ENCODE measurements at regions not wholly inside any gene's neighbourhood (a gene's known extent, or its start where the extent isn't known, plus 50 kb on each side); places are given as distances from the start of the nearest gene placed in this dataset.

- Mint-ChIP-seq H3K36me3 (ENCODE audit: low read depth) (no peaks in the 10 kb centered on the region), H3K4me3 (no peak overlapping the region), H3K27ac (no peak overlapping the region), H3K9me3 (peaks cover 4% of the 10 kb centered on the region), H3K4me1 (ENCODE audit: low read depth) (no peaks in the 10 kb centered on the region), H3K27me3 (no peaks in the 10 kb centered on the region)
Measured at GRCh38 chr2:5385596-5385995, 306.6 kb upstream of the SOX11 start.

- H3K36me3 Mint-ChIP-seq (ENCODE audit: low read depth): no peaks in the 10 kb centered on the region
- H3K27ac Mint-ChIP-seq: no peak overlapping the region
- H3K27me3 Mint-ChIP-seq: no peaks in the 10 kb centered on the region
- no peaks in the 10 kb centered on the region for H3K4me1 Mint-ChIP-seq (ENCODE audit: low read depth)
- no peak overlapping the region for H3K4me3 Mint-ChIP-seq
- peaks cover 7% of the 10 kb centered on the region for H3K9me3 Mint-ChIP-seq
Measured at GRCh38 chr2:5387406-5387805, 304.8 kb upstream of the SOX11 start.

GRCh38 chr2:5389740-5390139, 302.4 kb upstream of the SOX11 start:
- Mint-ChIP-seq H3K36me3 (ENCODE audit: low read depth) (no peaks in the 10 kb centered on the region), H3K4me3 (no peak overlapping the region), H3K27ac (no peak overlapping the region), H3K4me1 (ENCODE audit: low read depth) (no peaks in the 10 kb centered on the region), H3K27me3 (no peaks in the 10 kb centered on the region), H3K9me3 (peaks cover 7% of the 10 kb centered on the region)

GRCh38 chr2:5391362-5391761, 300.8 kb upstream of the SOX11 start:
- Mint-ChIP-seq H3K36me3 (ENCODE audit: low read depth) (no peaks in the 10 kb centered on the region), H3K4me1 (ENCODE audit: low read depth) (no peaks in the 10 kb centered on the region), H3K4me3 (no peak overlapping the region), H3K9me3 (peaks cover 3% of the 10 kb centered on the region), H3K27ac (no peak overlapping the region), H3K27me3 (no peaks in the 10 kb centered on the region)

GRCh38 chr2:5392658-5393057, 299.5 kb upstream of the SOX11 start:
- no peaks in the 10 kb centered on the region for H3K36me3 Mint-ChIP-seq (ENCODE audit: low read depth)
- no peaks in the 10 kb centered on the region for H3K27me3 Mint-ChIP-seq
- no peaks in the 10 kb centered on the region for H3K4me1 Mint-ChIP-seq (ENCODE audit: low read depth)
- H3K4me3 Mint-ChIP-seq: no peak overlapping the region
- H3K27ac Mint-ChIP-seq: no peak overlapping the region
- H3K9me3 Mint-ChIP-seq: peaks cover 3% of the 10 kb centered on the region

- peaks cover 3% of the 10 kb centered on the region for H3K9me3 Mint-ChIP-seq
- H3K36me3 Mint-ChIP-seq (ENCODE audit: low read depth): no peaks in the 10 kb centered on the region
- H3K4me3 Mint-ChIP-seq: no peak overlapping the region
- no peak overlapping the region for H3K27ac Mint-ChIP-seq
- no peaks in the 10 kb centered on the region for H3K27me3 Mint-ChIP-seq
- H3K4me1 Mint-ChIP-seq (ENCODE audit: low read depth): no peaks in the 10 kb centered on the region
Measured at GRCh38 chr2:5393474-5393873, 298.7 kb upstream of the SOX11 start.

- Mint-ChIP-seq H3K36me3 (ENCODE audit: low read depth) (no peaks in the 10 kb centered on the region), H3K27ac (no peak overlapping the region), H3K4me3 (no peak overlapping the region), H3K27me3 (no peaks in the 10 kb centered on the region), H3K9me3 (peaks cover 3% of the 10 kb centered on the region), H3K4me1 (ENCODE audit: low read depth) (no peaks in the 10 kb centered on the region)
Measured at GRCh38 chr2:5394223-5394622, 298.0 kb upstream of the SOX11 start.

- no peaks in the 10 kb centered on the region for H3K9me3 Mint-ChIP-seq
- no peaks in the 10 kb centered on the region for H3K27me3 Mint-ChIP-seq
- H3K27ac Mint-ChIP-seq: no peak overlapping the region
- H3K36me3 Mint-ChIP-seq (ENCODE audit: low read depth): no peaks in the 10 kb centered on the region
- no peaks in the 10 kb centered on the region for H3K4me1 Mint-ChIP-seq (ENCODE audit: low read depth)
- H3K4me3 Mint-ChIP-seq: no peak overlapping the region
Measured at GRCh38 chr2:5401115-5401657, 291.0 kb upstream of the SOX11 start.

- Mint-ChIP-seq H3K27ac (no peak overlapping the region), H3K4me1 (ENCODE audit: low read depth) (no peaks in the 10 kb centered on the region), H3K27me3 (no peaks in the 10 kb centered on the region), H3K9me3 (no peaks in the 10 kb centered on the region), H3K36me3 (ENCODE audit: low read depth) (no peaks in the 10 kb centered on the region), H3K4me3 (no peak overlapping the region)
Measured at GRCh38 chr2:5403392-5403791, 288.8 kb upstream of the SOX11 start.

GRCh38 chr2:5409898-5410381, 282.2 kb upstream of the SOX11 start:
- Mint-ChIP-seq H3K9me3 (no peaks in the 10 kb centered on the region), H3K4me3 (no peak overlapping the region), H3K27me3 (no peaks in the 10 kb centered on the region), H3K4me1 (ENCODE audit: low read depth) (no peaks in the 10 kb centered on the region), H3K27ac (no peak overlapping the region), H3K36me3 (ENCODE audit: low read depth) (no peaks in the 10 kb centered on the region)

- Mint-ChIP-seq H3K4me1 (ENCODE audit: low read depth) (no peaks in the 10 kb centered on the region), H3K27me3 (no peaks in the 10 kb centered on the region), H3K36me3 (ENCODE audit: low read depth) (no peaks in the 10 kb centered on the region), H3K27ac (no peak overlapping the region), H3K4me3 (no peak overlapping the region), H3K9me3 (no peaks in the 10 kb centered on the region)
Measured at GRCh38 chr2:5410991-5411700, 281.0 kb upstream of the SOX11 start.

GRCh38 chr2:5412001-5412400, 280.2 kb upstream of the SOX11 start:
- Mint-ChIP-seq H3K9me3 (peaks cover 5% of the 10 kb centered on the region), H3K4me1 (ENCODE audit: low read depth) (no peaks in the 10 kb centered on the region), H3K36me3 (ENCODE audit: low read depth) (no peaks in the 10 kb centered on the region), H3K27me3 (no peaks in the 10 kb centered on the region), H3K27ac (no peak overlapping the region), H3K4me3 (no peak overlapping the region)

- no peak overlapping the region for H3K27ac Mint-ChIP-seq
- no peaks in the 10 kb centered on the region for H3K36me3 Mint-ChIP-seq (ENCODE audit: low read depth)
- no peaks in the 10 kb centered on the region for H3K4me1 Mint-ChIP-seq (ENCODE audit: low read depth)
- peaks cover 7% of the 10 kb centered on the region for H3K9me3 Mint-ChIP-seq
- H3K4me3 Mint-ChIP-seq: no peak overlapping the region
- H3K27me3 Mint-ChIP-seq: no peaks in the 10 kb centered on the region
Measured at GRCh38 chr2:5433855-5434254, 258.3 kb upstream of the SOX11 start.

GRCh38 chr2:5437375-5437774, 254.8 kb upstream of the SOX11 start:
- Mint-ChIP-seq H3K4me1 (ENCODE audit: low read depth) (no peaks in the 10 kb centered on the region), H3K27me3 (no peaks in the 10 kb centered on the region), H3K9me3 (peaks cover 3% of the 10 kb centered on the region), H3K4me3 (no peak overlapping the region), H3K27ac (no peak overlapping the region), H3K36me3 (ENCODE audit: low read depth) (no peaks in the 10 kb centered on the region)

- Mint-ChIP-seq H3K4me1 (ENCODE audit: low read depth) (no peaks in the 10 kb centered on the region), H3K9me3 (peaks cover 14% of the 10 kb centered on the region), H3K36me3 (ENCODE audit: low read depth) (no peaks in the 10 kb centered on the region), H3K27me3 (no peaks in the 10 kb centered on the region), H3K27ac (no peak overlapping the region), H3K4me3 (no peak overlapping the region)
Measured at GRCh38 chr2:5440174-5440573, 252.0 kb upstream of the SOX11 start.

- Mint-ChIP-seq H3K4me1 (ENCODE audit: low read depth) (no peaks in the 10 kb centered on the region), H3K27me3 (no peaks in the 10 kb centered on the region), H3K4me3 (no peak overlapping the region), H3K36me3 (ENCODE audit: low read depth) (no peaks in the 10 kb centered on the region), H3K27ac (no peak overlapping the region), H3K9me3 (peaks cover 15% of the 10 kb centered on the region)
Measured at GRCh38 chr2:5442736-5443135, 249.4 kb upstream of the SOX11 start.

All from stimulated activated naive CD8-positive, alpha-beta T cell treated with anti-CD3 and anti-CD28 coated beads, Interleukin-15, Interleukin-2, amounts not matched to agents 100 ng/mL and 50 ng/mL, for 24 hours (primary cell).